ENCODE measurements at regions not wholly inside any gene's neighbourhood (a gene's known extent, or its start where the extent isn't known, plus 50 kb on each side); places are given as distances from the start of the nearest gene placed in this dataset.

DNA sequence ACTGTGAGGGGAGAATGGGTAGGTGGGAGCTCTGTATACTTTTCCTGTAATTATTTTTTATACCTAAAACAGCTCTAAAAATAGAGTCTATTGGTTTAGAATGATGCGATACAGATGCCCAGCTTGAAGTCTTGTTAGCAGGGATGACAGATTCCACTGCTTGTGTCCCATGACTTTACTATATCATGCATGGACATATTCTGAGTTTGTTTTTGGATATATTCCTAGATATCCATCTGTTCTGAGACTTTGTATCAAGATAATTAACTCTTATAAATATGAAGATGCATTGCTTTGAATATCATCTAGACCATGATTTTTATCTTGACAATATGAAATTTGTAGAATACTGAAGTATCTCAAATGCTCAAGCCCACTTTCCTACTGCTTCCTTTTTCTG is 1058.1 kb downstream of the RAPGEF2 start (continued):
- no peak for TF ChIP-seq SNAI1 (CRISPR knock-in tag; IDR thresholded peaks at IDR 0.05; ENCODE audit: borderline replicate concordance)
- TF ChIP-seq, protein P1, sequence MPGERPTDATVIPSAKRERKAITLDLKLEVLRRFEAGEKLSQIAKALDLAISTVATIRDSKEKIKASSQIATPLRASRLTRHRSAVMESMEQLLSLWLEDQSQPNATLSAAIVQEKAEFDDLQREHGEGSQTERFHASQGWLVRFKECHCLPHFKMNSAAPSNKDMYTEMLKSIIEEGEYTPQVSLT (CRISPR knock-in tag; IDR thresholded peaks at IDR 0.05; ENCODE audit: borderline replicate concordance, low read depth): no peak
- TF ChIP-seq, protein P2, sequence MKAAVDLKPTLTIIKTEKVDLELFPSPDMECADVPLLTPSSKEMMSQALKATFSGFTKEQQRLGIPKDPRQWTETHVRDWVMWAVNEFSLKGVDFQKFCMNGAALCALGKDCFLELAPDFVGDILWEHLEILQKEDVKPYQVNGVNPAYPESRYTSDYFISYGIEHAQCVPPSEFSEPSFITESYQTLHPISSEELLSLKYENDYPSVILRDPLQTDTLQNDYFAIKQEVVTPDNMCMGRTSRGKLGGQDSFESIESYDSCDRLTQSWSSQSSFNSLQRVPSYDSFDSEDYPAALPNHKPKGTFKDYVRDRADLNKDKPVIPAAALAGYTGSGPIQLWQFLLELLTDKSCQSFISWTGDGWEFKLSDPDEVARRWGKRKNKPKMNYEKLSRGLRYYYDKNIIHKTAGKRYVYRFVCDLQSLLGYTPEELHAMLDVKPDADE (CRISPR knock-in tag; IDR thresholded peaks at IDR 0.05): no peak
- no peak for TF ChIP-seq SYNCRIP (IDR thresholded peaks at IDR 0.05; ENCODE audit: insufficient read depth, low read depth, low read length)
- TF ChIP-seq SALL2 (CRISPR knock-in tag; IDR thresholded peaks at IDR 0.05): no peak
- no peak for TF ChIP-seq NFKBIZ (CRISPR knock-in tag; IDR thresholded peaks at IDR 0.05)
- TF ChIP-seq YY1 (IDR thresholded peaks at IDR 0.05; ENCODE audit: insufficient read depth, insufficient replicate concordance, low read depth, low read length): no peak
- TF ChIP-seq CEBPG (CRISPR knock-in tag; IDR thresholded peaks at IDR 0.05): no peak
- no peak for TF ChIP-seq REL (CRISPR knock-in tag; conservative IDR thresholded peaks at IDR 0.05)

DNA sequence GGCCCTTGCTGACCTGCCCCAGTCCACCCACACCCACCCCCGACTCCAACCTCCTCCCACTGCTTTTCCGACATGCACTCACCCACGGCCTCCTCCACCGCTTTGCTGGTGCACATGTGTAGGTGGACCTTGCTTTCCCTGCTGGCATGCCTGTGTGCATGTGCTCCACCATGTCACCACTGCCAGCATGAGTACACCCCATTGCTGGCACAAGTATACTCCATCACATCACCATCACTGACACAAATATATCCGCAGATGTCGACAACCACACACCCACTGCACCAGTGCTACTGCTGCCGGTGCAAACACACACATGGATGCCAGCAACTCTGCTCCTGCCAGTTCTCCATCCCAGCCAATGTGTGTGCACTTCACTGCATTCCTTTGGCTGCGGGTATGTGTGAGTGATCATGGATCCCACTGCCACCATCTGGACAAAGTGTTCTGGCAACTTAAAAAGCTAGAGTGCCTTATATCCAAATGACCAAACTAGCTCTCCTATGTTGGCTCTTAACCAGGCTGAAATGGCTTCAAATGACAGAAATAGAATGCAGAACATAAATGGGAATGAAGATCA is 1072.3 kb downstream of the RAPGEF2 start:
- Histone ChIP-seq H3K9ac (ENCODE audit: insufficient read depth, low read depth, low read length) (no peak overlapping the region), H3K27me3 (ENCODE audit: control insufficient read depth in 1 of 2, insufficient read depth in 2 of 2, low read length in 2 of 2) (no peaks in the 10 kb centered on the region), H3K36me3 (replicated peaks in 1 of 2; ENCODE audit: control insufficient read depth in 1 of 2, insufficient read depth in 2 of 2, low read length in 2 of 2) (no peaks in the 10 kb centered on the region), H3K4me1 (ENCODE audit: insufficient read depth, low read length) (no peaks in the 10 kb centered on the region), H2AFZ (ENCODE audit: low read length) (no peak overlapping the region), H4K20me1 (ENCODE audit: insufficient read depth, low read length) (no peaks in the 10 kb centered on the region), H3K79me2 (ENCODE audit: insufficient read depth, low read length) (no peaks in the 10 kb centered on the region), H3K9me3 (ENCODE audit: low read length) (peaks cover 7% of the 10 kb centered on the region), H3K4me3 (replicated peaks in 1 of 3; ENCODE audit: insufficient read depth in 1 of 3, low read depth in 2 of 3, low read length in 3 of 3) (no peak overlapping the region), H3K4me2 (ENCODE audit: low read depth, low read length) (no peak overlapping the region), H3K27ac (ENCODE audit: extremely low read length, insufficient read depth, low read length) (no peak overlapping the region)
- FAIRE-seq: no peak
- ATAC-seq: peak; percentile 51; the same call in 2 of the 3 replicates
- in situ Hi-C loops (cut with HindIII; ENCODE audit: extremely low pct_ligation_motif_present, low pct_unique_long_range_greater_than_20kb): no loop called here
- no TSS peak for BruUV-seq (replicated peaks)
- WGBS (ENCODE audit: low lambda C conversion rate): 10% methylated on average over 7 of the region's 8 CpGs
- CTCF ChIA-PET (ENCODE audit: low intra/inter-chr PET ratio, low total read pairs): no interaction called here
- DNase-seq (ENCODE audit: low spot score): no peak
- POLR2A ChIA-PET: no interaction called here
- intact Hi-C loops (cut with micrococcal nuclease; ENCODE audit: unreplicated experiment): no loop called here
- TF ChIP-seq, protein P3, sequence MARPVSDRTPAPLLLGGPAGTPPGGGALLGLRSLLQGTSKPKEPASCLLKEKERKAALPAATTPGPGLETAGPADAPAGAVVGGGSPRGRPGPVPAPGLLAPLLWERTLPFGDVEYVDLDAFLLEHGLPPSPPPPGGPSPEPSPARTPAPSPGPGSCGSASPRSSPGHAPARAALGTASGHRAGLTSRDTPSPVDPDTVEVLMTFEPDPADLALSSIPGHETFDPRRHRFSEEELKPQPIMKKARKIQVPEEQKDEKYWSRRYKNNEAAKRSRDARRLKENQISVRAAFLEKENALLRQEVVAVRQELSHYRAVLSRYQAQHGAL (CRISPR knock-in tag; IDR thresholded peaks at IDR 0.05; ENCODE audit: not compliant biosample characterization): no peak
- TF ChIP-seq ZNF224 (CRISPR knock-in tag; IDR thresholded peaks at IDR 0.05): no peak
- TF ChIP-seq, protein P4, sequence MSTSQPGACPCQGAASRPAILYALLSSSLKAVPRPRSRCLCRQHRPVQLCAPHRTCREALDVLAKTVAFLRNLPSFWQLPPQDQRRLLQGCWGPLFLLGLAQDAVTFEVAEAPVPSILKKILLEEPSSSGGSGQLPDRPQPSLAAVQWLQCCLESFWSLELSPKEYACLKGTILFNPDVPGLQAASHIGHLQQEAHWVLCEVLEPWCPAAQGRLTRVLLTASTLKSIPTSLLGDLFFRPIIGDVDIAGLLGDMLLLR (CRISPR knock-in tag; IDR thresholded peaks at IDR 0.05): no peak
- TF ChIP-seq, protein P5, sequence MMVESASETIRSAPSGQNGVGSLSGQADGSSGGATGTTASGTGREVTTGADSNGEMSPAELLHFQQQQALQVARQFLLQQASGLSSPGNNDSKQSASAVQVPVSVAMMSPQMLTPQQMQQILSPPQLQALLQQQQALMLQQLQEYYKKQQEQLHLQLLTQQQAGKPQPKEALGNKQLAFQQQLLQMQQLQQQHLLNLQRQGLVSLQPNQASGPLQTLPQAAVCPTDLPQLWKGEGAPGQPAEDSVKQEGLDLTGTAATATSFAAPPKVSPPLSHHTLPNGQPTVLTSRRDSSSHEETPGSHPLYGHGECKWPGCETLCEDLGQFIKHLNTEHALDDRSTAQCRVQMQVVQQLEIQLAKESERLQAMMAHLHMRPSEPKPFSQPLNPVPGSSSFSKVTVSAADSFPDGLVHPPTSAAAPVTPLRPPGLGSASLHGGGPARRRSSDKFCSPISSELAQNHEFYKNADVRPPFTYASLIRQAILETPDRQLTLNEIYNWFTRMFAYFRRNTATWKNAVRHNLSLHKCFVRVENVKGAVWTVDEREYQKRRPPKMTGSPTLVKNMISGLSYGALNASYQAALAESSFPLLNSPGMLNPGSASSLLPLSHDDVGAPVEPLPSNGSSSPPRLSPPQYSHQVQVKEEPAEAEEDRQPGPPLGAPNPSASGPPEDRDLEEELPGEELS (CRISPR knock-in tag; IDR thresholded peaks at IDR 0.05): no peak
- TF ChIP-seq, protein P6, sequence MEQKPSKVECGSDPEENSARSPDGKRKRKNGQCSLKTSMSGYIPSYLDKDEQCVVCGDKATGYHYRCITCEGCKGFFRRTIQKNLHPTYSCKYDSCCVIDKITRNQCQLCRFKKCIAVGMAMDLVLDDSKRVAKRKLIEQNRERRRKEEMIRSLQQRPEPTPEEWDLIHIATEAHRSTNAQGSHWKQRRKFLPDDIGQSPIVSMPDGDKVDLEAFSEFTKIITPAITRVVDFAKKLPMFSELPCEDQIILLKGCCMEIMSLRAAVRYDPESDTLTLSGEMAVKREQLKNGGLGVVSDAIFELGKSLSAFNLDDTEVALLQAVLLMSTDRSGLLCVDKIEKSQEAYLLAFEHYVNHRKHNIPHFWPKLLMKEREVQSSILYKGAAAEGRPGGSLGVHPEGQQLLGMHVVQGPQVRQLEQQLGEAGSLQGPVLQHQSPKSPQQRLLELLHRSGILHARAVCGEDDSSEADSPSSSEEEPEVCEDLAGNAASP (CRISPR knock-in tag; IDR thresholded peaks at IDR 0.05; ENCODE audit: borderline replicate concordance): no peak
- no peak for TF ChIP-seq SIN3B (IDR thresholded peaks at IDR 0.05; ENCODE audit: low read length)
- TF ChIP-seq, protein P7, sequence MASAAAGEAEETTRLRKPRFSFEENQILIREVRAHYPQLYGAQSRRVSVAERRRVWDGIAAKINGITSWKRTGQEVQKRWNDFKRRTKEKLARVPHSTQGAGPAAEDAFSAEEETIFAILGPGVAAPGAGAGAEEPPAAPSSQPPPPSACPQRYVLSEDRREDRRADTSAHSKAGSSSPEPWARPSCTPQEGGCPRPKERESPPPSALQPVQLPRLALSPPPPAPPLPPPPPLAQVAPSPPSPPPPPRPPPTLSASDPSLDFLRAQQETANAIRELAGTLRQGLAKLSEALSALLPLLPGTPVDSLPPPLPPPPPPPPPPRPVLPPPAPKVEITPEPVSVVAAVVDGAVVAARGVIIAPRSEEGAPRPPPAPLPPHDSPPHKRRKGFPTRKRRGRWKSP (CRISPR knock-in tag; IDR thresholded peaks at IDR 0.05): no peak
- TF ChIP-seq RFX1 (IDR thresholded peaks at IDR 0.05): no peak
